GM10266 (cell line): ENCODE measurements at regions not wholly inside any gene's neighbourhood (a gene's known extent, or its start where the extent isn't known, plus 50 kb on each side); places are given as distances from the start of the nearest gene placed in this dataset.

Experiments used
- DNase-seq: peaks from one replicate; pipeline ENCODE4 v3.0.0; 2012; ENCODE audit errors: extremely low spot score
- TF ChIP-seq, protein P1 (sequence below): IDR thresholded peaks from 2 replicates; pipeline ENCODE4 v1.5.1; 2012; ENCODE audit warnings: mild to moderate bottlenecking, low read depth; ENCODE audit not compliant: control insufficient read depth, insufficient read depth; ENCODE audit errors: missing control alignments

DNA sequence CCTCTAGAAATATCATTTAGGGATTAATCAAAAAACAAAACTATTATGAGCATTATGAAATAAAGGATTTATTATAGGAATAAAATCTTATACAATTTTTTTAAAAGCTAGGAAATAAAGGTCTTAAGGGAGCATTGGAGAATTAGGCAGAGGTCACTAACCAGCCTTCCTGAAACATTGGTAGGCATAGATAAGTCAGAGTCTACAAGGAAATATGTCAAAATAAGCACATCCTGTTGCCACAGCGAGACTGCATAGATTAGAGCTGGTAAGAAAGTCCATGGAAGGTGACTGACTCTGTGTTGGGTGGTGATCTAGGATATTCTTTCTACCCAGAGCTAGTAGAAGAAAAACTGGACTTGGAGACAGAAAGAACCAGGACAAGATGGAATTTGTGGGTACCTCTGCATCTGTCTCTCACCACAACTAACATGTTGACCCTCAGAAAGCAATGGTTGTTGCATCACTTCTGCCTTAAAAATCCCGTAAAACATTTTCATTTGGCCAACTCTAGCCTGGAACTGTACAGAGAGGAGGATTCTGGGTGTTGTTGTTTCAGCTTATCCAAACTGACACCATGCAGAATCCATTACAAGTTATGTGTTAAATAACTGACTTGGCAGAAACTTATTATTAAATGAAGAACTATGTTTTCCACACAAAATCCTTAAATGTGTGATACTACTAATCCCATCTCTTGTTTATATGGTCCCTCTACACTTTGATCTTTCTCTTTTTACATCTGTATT, 77.1 kb downstream of the FBXO5 start:
- TF ChIP-seq, protein P1, sequence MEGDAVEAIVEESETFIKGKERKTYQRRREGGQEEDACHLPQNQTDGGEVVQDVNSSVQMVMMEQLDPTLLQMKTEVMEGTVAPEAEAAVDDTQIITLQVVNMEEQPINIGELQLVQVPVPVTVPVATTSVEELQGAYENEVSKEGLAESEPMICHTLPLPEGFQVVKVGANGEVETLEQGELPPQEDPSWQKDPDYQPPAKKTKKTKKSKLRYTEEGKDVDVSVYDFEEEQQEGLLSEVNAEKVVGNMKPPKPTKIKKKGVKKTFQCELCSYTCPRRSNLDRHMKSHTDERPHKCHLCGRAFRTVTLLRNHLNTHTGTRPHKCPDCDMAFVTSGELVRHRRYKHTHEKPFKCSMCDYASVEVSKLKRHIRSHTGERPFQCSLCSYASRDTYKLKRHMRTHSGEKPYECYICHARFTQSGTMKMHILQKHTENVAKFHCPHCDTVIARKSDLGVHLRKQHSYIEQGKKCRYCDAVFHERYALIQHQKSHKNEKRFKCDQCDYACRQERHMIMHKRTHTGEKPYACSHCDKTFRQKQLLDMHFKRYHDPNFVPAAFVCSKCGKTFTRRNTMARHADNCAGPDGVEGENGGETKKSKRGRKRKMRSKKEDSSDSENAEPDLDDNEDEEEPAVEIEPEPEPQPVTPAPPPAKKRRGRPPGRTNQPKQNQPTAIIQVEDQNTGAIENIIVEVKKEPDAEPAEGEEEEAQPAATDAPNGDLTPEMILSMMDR, result no peak
- no peak for DNase-seq

DNA sequence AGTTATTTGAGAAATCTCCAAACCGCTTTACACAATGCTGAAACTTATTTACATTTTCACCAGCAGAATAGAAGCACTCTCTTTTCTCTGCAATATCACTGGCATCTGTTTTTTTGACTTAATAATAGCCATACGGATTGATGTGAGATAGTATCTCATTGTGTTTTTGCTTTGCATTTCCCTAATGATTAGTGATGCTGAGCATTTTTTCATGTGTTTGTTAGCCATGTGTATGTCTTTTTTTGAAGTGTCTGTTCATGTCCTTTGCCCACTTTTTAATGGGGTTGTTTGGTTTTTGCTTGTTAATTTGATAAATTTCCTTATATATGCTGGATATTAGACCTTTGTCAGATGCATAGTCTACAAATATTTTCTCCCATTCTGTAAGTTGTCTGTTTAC, 73.6 kb downstream of the FBXO5 start:
- TF ChIP-seq, protein P1, result no peak
- no peak for DNase-seq

DNA sequence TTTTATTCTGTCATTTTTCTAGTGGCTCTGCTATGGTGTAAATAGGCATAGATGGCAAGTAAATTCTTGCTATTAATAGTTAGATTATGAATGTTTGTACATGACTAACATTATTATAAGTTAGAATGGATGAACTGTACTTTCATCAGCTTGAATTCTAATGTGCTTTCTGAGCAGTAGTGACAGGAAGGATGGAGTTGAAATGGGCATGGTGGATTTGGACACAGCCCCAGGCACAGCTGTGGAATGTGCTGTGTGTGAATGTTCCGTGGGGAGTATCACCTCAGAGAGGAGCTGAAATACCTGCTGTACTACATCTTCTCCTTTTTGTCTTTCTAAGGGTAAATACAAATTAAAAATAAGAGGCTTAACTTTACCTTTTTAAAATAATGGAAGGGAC, 66.8 kb downstream of the FBXO5 start:
- DNase-seq, result no peak
- TF ChIP-seq, protein P1, result no peak

DNA sequence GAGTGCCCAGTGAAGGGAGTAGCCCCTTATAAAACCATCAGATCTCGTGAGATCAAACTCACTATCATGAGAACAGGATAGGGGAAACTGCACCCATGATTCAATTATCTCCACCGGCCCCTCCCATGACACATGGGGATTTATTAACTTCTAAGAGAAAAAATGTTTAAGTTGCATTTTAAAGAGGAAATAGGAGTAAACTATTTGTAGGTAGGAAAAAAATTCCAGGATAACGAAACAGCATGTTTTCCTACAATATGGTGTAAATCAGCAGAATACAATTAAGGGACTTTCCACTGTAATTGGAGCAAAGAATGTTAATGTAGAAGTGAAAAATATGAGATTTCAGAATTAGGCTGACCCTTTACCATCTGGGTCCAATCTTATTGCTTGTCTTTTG, 63.9 kb downstream of the FBXO5 start:
- DNase-seq, result no peak

DNA sequence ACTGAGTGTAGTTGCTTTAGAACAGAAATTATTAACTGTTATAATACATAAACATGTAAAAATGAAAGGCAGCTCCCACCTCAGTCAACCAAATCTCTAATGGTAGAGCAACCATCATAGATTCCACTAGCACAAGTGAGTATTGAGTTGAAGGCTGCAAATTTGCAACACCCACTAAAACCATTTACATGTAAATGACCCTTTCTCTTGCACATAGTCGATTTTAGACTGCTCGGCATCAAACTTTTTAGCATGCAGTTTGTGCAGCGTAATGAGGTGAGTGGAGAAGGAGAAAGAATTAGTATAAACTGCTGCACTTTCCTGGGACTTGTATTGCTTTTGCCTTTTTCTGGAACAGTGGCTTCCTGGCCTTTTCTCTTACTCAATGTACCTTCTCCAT, 62.8 kb downstream of the FBXO5 start:
- TF ChIP-seq, protein P1, result no peak
- no peak for DNase-seq

More for the DNA sequence above, 63.9 kb downstream of the FBXO5 start:
- TF ChIP-seq, protein P1, result no peak
